GM23338 (cell line): ENCODE measurements at regions not wholly inside any gene's neighbourhood (a gene's known extent, or its start where the extent isn't known, plus 50 kb on each side); places are given as distances from the start of the nearest gene placed in this dataset.

Experiments
- CTCF ChIP-seq, 2 experiments: fragments of 200-600 bp in 1 of 2; sonication (generic) in 1 of 2; conservative IDR thresholded peaks; 2 replicates each; pipeline versions ENCODE4 v1.5.1 to v1.6.1; 2016 to 2017; ENCODE audit warnings: antibody characterized with exemption in 2 of 2, low read depth in 2 of 2, mild to moderate bottlenecking in 2 of 2, moderate library complexity in 1 of 2
- POLR2AphosphoS5 ChIP-seq: IDR thresholded peaks from 2 replicates; pipeline ENCODE4 v1.6.1; 2016; ENCODE audit warnings: antibody characterized with exemption, low read depth

GRCh38 chr5:173714551-173715428 is 98.3 kb upstream of the BOD1 start:
- TF ChIP-seq CTCF (conservative IDR thresholded peaks at IDR 0.05; ENCODE audit: low read depth in 2 of 2) (no peak), POLR2AphosphoS5 (no peak)
